ENCODE measurements at regions not wholly inside any gene's neighbourhood (a gene's known extent, or its start where the extent isn't known, plus 50 kb on each side); places are given as distances from the start of the nearest gene placed in this dataset.
A peak's percentile ranks its signal among the peaks of the same experiment; 100 is the strongest.

DNA sequence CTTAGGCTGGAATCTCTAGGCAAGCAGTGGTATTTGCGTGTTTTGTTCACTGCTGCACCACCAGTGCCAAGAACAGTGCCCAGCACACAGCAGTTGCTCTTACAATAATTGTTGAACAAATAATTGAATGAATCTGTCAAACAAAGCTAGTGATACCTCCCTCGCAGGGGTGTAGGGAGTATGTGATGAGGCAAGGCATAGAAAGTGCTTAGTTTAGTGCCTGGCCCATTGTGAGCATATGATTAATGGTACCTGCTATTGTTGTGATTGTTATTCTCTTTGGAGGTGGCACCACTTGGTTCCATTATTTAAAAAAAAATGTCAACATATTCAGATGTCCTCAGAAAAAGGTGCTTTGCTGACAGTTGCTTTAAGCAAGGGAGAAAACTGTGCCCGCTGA is 210.1 kb upstream of the TBX3 start:
- no peak for DNase-seq (ENCODE audit: low spot score)
- H3K4me3 ChIP-seq, result no peak overlapping the region
- no peak overlapping the region for H2AFZ ChIP-seq
- peaks cover 14% of the 10 kb centered on the region for H3K4me1 ChIP-seq (ENCODE audit: insufficient read depth)
- no peaks in the 10 kb centered on the region for H3K36me3 ChIP-seq (replicated peaks; ENCODE audit: insufficient read depth, low read depth)
- H3K9me2 ChIP-seq (replicated peaks; ENCODE audit: insufficient read depth), result no peaks in the 10 kb centered on the region
- no peaks in the 10 kb centered on the region for H3K9me3 ChIP-seq (ENCODE audit: low read depth)
- no peak overlapping the region for H3K4me2 ChIP-seq
- H3K27me3 ChIP-seq, result no peaks in the 10 kb centered on the region
- no peaks in the 10 kb centered on the region for H3K79me2 ChIP-seq
- peak overlapping the region; percentile 86 for H3K27ac ChIP-seq
- 92% methylated on average over 3 of the region's 3 CpGs for WGBS (ENCODE audit: low lambda C conversion rate, missing lambda C conversion rate)
- TF ChIP-seq EZH2 (IDR thresholded peaks at IDR 0.05; ENCODE audit: borderline replicate concordance) (no peak), EZH2phosphoT487 (IDR thresholded peaks at IDR 0.05; ENCODE audit: low read depth, severe bottlenecking, unreplicated experiment) (no peak), CTCF (IDR thresholded peaks at IDR 0.05; ENCODE audit: poor library complexity) (no peak)
- H4K20me1 ChIP-seq (ENCODE audit: insufficient read depth, poor library complexity, severe bottlenecking), result no peaks in the 10 kb centered on the region

DNA sequence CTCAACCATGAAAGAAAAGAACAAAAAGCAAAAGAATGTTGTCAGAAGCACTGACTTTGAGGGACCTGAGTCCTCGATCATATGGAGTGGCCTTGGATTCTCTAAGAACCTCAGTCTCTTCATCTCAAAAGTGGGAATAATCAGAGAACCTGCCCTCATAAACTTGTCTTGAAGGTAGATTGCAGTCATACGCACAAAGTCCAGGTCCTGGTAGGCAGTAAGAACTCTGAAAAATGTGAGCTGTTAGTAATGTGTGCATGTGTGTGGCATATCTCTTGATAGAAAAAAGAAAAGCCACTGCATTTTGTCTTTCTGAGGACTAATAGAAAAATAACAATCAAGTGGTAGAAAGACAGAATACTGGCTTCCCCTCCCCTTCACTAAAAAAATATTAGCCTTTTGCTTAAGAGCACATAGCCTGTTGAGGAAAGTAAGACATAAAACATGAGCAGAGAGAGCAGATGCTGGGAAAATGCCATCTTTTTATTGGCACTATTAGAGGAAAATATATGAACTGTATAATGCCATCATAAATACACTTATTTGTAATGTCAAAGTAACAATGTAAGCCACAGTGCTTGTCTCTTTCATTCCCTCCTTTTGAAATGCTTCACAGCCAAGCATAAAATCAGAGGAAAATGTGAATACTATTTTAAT is 205.1 kb upstream of the TBX3 start:
- TF ChIP-seq CTCF (IDR thresholded peaks at IDR 0.05; ENCODE audit: poor library complexity) (no peak), EZH2 (IDR thresholded peaks at IDR 0.05; ENCODE audit: borderline replicate concordance) (no peak), EZH2phosphoT487 (IDR thresholded peaks at IDR 0.05; ENCODE audit: low read depth, severe bottlenecking, unreplicated experiment) (no peak)

DNA sequence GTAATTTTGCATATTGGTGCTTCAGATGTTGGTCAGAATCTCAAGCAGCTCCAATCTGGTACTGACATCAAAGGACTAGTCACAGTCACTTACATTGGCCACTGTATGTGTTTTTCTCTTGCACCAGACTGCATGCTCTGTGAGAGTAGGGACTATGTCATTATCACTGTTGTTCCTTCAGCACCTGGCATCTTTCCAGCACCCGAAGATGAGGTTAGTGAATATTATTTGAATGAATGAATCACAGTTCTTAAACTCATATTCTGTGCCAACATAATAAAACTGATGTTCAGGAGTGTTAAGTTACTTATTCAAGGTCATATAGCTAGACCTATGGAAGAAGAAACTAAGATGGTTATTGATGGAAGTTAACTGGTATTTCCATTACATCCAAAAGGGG is 204.5 kb upstream of the TBX3 start:
- peaks cover 14% of the 10 kb centered on the region for H3K4me1 ChIP-seq (ENCODE audit: insufficient read depth)
- peak overlapping the region; percentile 64 for H3K27ac ChIP-seq
- no peak for TF ChIP-seq EZH2phosphoT487 (IDR thresholded peaks at IDR 0.05; ENCODE audit: low read depth, severe bottlenecking, unreplicated experiment)
- no peak for TF ChIP-seq CTCF (IDR thresholded peaks at IDR 0.05; ENCODE audit: poor library complexity)
- no peak for TF ChIP-seq EZH2 (IDR thresholded peaks at IDR 0.05; ENCODE audit: borderline replicate concordance)
- H3K36me3 ChIP-seq (replicated peaks; ENCODE audit: insufficient read depth, low read depth), result no peaks in the 10 kb centered on the region
- WGBS (ENCODE audit: low lambda C conversion rate, missing lambda C conversion rate), result 37% methylated on average over 1 of the region's 1 CpG
- H3K79me2 ChIP-seq, result no peaks in the 10 kb centered on the region
- no peak overlapping the region for H3K4me2 ChIP-seq
- no peaks in the 10 kb centered on the region for H4K20me1 ChIP-seq (ENCODE audit: insufficient read depth, poor library complexity, severe bottlenecking)
- no peaks in the 10 kb centered on the region for H3K9me3 ChIP-seq (ENCODE audit: low read depth)
- DNase-seq (ENCODE audit: low spot score), result no peak
- H3K9me2 ChIP-seq (replicated peaks; ENCODE audit: insufficient read depth), result no peaks in the 10 kb centered on the region
- no peak overlapping the region for H2AFZ ChIP-seq
- no peaks in the 10 kb centered on the region for H3K27me3 ChIP-seq
- no peak overlapping the region for H3K4me3 ChIP-seq

More for the DNA sequence above, 205.1 kb upstream of the TBX3 start:
- Histone ChIP-seq H3K9me3 (ENCODE audit: low read depth) (no peaks in the 10 kb centered on the region), H3K27me3 (no peaks in the 10 kb centered on the region), H3K79me2 (no peaks in the 10 kb centered on the region), H3K4me2 (no peak overlapping the region), H3K36me3 (replicated peaks; ENCODE audit: insufficient read depth, low read depth) (no peaks in the 10 kb centered on the region), H3K4me3 (no peak overlapping the region), H3K4me1 (ENCODE audit: insufficient read depth) (peaks cover 10% of the 10 kb centered on the region), H3K27ac (peak overlapping the region; percentile 64), H2AFZ (no peak overlapping the region), H4K20me1 (ENCODE audit: insufficient read depth, poor library complexity, severe bottlenecking) (no peaks in the 10 kb centered on the region), H3K9me2 (replicated peaks; ENCODE audit: insufficient read depth) (no peaks in the 10 kb centered on the region)
- DNase-seq (ENCODE audit: low spot score), result no peak
- whole genome bisulfite sequencing (ENCODE audit: low lambda C conversion rate, missing lambda C conversion rate), result 79% methylated on average over 2 of the region's 2 CpGs

All from hepatocyte (in vitro differentiated cells).